HG03097 (cell line): ENCODE measurements at regions not wholly inside any gene's neighbourhood (a gene's known extent, or its start where the extent isn't known, plus 50 kb on each side); places are given as distances from the start of the nearest gene placed in this dataset.

Source experiments
- ATAC-seq: cut with Tn5 transposase; IDR thresholded peaks from one replicate; pipeline ENCODE4 v1.9.1; 2021; ENCODE audit not compliant: unreplicated experiment, low FRiP score

DNA sequence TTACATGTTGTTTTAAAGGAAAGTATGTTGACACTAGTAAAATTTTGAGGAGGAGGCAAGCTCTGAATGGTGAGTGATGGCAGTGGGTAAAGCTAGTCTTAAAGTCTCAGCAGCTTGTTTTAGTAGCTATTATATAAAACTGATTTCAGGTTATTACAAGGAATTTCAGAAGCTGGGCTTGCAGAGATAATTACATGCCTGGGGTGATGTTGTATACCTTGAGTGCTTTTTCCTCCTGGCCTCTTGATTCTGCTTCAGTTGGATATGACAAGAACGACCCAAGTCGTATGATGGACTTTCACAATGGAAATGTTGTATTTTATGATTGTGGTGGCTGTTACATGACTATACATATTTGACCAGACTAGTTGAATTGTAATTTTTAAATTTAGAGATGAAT is 175.5 kb upstream of the ADGRL3 start:
- no peak for ATAC-seq

- ATAC-seq: no peak
Observed at GRCh38 chr4:61027939-61028338, 172.2 kb upstream of the ADGRL3 start.

GRCh38 chr4:61036071-61036684 is 163.9 kb upstream of the ADGRL3 start:
- no peak for ATAC-seq

GRCh38 chr4:61041527-61041926 is 158.6 kb upstream of the ADGRL3 start:
- ATAC-seq: no peak

GRCh38 chr4:61044837-61045236 is 155.3 kb upstream of the ADGRL3 start:
- no peak for ATAC-seq

- no peak for ATAC-seq
Observed at GRCh38 chr4:61049018-61049417, 151.1 kb upstream of the ADGRL3 start.

- no peak for ATAC-seq
Observed at GRCh38 chr4:61067381-61067780, 132.7 kb upstream of the ADGRL3 start.

- no peak for ATAC-seq
Observed at GRCh38 chr4:61068060-61068459, 132.1 kb upstream of the ADGRL3 start.

DNA sequence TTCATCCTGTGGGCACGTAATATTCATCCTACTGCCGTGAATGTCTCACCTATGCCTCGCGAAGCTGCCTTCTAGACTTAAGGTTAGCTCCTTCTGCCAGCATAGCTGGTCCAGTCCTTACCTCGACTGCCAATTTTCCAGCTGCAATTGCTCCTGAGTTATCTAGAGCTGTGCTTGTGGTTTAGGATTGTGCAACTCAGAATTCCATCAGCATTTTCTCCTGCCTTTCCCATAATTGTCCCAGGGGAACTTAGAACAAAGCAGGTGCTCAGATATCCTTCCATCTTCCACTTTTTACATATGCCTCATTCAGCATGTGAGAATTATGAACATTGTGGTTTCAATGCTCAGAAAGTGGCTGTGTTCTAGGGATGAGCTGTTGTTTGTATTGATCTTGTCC is 131.4 kb upstream of the ADGRL3 start:
- ATAC-seq: no peak

- ATAC-seq: no peak
Observed at GRCh38 chr4:61070269-61070668, 129.9 kb upstream of the ADGRL3 start.

GRCh38 chr4:61079427-61079826 is 120.7 kb upstream of the ADGRL3 start:
- ATAC-seq: no peak

GRCh38 chr4:61079976-61080375 is 120.2 kb upstream of the ADGRL3 start:
- ATAC-seq: no peak

GRCh38 chr4:61085534-61085933 is 114.6 kb upstream of the ADGRL3 start:
- ATAC-seq: no peak

GRCh38 chr4:61086357-61086756 is 113.8 kb upstream of the ADGRL3 start:
- ATAC-seq: no peak

DNA sequence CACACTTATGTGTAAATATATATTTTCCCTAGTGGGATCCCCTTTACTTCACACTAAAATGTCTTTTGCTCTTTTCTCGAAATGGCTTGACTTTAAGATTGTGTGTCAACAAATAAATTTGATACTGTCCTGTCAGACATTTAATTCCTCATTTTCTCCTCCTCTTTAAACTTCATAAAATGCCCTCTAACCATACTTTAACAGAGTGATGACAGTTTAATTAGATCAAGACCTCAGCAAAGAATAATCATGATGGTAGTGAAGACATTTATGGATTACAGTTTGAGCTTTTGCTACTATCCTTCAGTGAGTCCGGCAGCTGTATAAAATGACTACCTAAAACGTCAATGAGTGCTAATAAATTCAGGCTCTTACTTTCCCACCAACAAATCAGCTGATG is 113.1 kb upstream of the ADGRL3 start:
- no peak for ATAC-seq

DNA sequence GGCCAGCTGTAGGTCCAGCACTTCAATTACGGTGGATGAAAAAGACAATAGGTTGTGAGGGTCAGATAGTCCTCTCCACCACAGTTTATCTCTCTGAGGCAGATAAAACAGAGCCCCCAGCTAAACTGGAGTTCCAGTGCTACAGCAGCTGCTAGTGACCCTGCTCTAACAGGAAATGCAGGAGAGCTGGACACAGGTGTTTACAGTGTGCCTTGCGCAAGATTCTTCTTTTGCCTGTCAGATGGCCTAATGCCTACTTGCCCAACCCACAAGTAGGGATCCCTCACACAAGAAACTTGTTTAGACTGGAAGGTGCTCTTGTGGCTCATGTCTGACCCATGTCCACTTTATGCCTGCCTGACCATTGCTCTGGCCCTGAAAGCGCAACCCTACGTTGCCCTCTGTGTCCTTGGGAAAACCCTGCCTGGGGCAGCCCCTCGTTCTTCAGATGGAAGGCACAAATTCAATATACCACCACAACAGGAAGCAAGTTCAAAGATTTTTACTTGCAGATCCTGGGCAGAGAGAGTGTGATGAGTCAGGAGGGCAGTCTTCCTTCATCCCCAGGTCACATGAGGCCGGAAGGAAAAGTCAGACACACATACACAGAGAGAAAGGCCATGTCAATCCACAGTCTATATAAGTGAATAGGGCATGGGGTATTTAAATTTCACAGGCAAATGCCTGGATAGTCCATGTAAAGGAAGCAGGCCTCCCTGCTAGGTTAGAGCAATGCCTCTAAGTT is 105.1 kb upstream of the ADGRL3 start:
- ATAC-seq: no peak

DNA sequence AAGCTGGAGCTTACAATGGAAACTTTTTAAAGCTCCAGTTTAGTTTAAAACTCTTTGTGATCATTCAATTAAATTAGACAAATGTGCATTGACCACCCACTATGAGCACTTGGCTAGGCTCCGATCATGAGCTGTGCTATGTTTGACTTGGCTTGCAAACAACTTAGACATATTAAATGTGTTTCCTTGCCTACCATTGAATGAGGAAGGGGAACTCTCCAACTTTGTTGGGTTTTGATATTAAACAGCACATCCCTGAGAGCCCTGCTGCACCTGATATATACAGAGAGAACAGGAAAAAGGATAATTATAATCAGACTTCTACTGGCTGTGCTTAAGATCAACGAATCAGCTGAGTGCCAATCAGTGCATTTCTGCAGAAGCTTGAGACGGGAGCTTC is 71.4 kb upstream of the ADGRL3 start:
- ATAC-seq: no peak

- ATAC-seq: no peak
Observed at GRCh38 chr4:61129971-61130370, 70.2 kb upstream of the ADGRL3 start.

GRCh38 chr4:61143461-61143860 is 56.7 kb upstream of the ADGRL3 start:
- ATAC-seq: no peak

GRCh38 chr4:61149278-61149677 is 50.8 kb upstream of the ADGRL3 start:
- no peak for ATAC-seq
